ENCODE measurements at regions not wholly inside any gene's neighbourhood (a gene's known extent, or its start where the extent isn't known, plus 50 kb on each side); places are given as distances from the start of the nearest gene placed in this dataset.

GRCh38 chr1:112322983-112323678 is 72.9 kb upstream of the CTTNBP2NL start:
- DNase-seq = no peak
- in situ Hi-C loops (cut with HindIII; ENCODE audit: low pct_ligation_motif_present, low pct_unique_long_range_greater_than_20kb, low sequenced_read_pairs) = no loop called here

GRCh38 chr1:112325504-112325903 is 70.5 kb upstream of the CTTNBP2NL start:
- in situ Hi-C loops (cut with HindIII; ENCODE audit: low pct_ligation_motif_present, low pct_unique_long_range_greater_than_20kb, low sequenced_read_pairs) = no loop called here
- DNase-seq = no peak

GRCh38 chr1:112328600-112328999 is 67.4 kb upstream of the CTTNBP2NL start:
- no peak for DNase-seq
- in situ Hi-C loops (cut with HindIII; ENCODE audit: low pct_ligation_motif_present, low pct_unique_long_range_greater_than_20kb, low sequenced_read_pairs) = no loop called here

GRCh38 chr1:112332176-112333150 is 63.6 kb upstream of the CTTNBP2NL start:
- in situ Hi-C loops (cut with HindIII; ENCODE audit: low pct_ligation_motif_present, low pct_unique_long_range_greater_than_20kb, low sequenced_read_pairs) = no loop called here
- no peak for DNase-seq

- in situ Hi-C loops (cut with HindIII; ENCODE audit: low pct_ligation_motif_present, low pct_unique_long_range_greater_than_20kb, low sequenced_read_pairs) = no loop called here
- no peak for DNase-seq
Measured at GRCh38 chr1:112335351-112335750, 60.7 kb upstream of the CTTNBP2NL start.

GRCh38 chr1:112337028-112337531 is 58.9 kb upstream of the CTTNBP2NL start:
- peak; percentile 49 for DNase-seq

GRCh38 chr1:112341986-112342385 is 54.0 kb upstream of the CTTNBP2NL start:
- DNase-seq = no peak
- in situ Hi-C loops (cut with HindIII; ENCODE audit: low pct_ligation_motif_present, low pct_unique_long_range_greater_than_20kb, low sequenced_read_pairs) = no loop called here

More at GRCh38 chr1:112337028-112337531, 58.9 kb upstream of the CTTNBP2NL start:
- in situ Hi-C loops (cut with HindIII; ENCODE audit: low pct_ligation_motif_present, low pct_unique_long_range_greater_than_20kb, low sequenced_read_pairs) = no loop called here

- in situ Hi-C loops (cut with HindIII; ENCODE audit: low pct_ligation_motif_present, low pct_unique_long_range_greater_than_20kb, low sequenced_read_pairs) = no loop called here
- no peak for DNase-seq
Measured at GRCh38 chr1:112342558-112342957, 53.5 kb upstream of the CTTNBP2NL start.

GRCh38 chr1:112344754-112345423 is 51.1 kb upstream of the CTTNBP2NL start:
- in situ Hi-C loops (cut with HindIII; ENCODE audit: low pct_ligation_motif_present, low pct_unique_long_range_greater_than_20kb, low sequenced_read_pairs) = no loop called here
- DNase-seq = no peak

Measured in ACHN (cell line).